HPDE6-E6E7 (cell line): ENCODE measurements at regions not wholly inside any gene's neighbourhood (a gene's known extent, or its start where the extent isn't known, plus 50 kb on each side); places are given as distances from the start of the nearest gene placed in this dataset.

Experiments used
- DNase-seq: peaks from one replicate; pipeline ENCODE4 v3.0.0; 2011; ENCODE audit warnings: missing footprints; ENCODE audit errors: extremely low spot score

- DNase-seq: no peak
Measured at GRCh38 chr4:125511715-125512114, 197.0 kb downstream of the FAT4 start.

- no peak for DNase-seq
Measured at GRCh38 chr4:125515016-125515415, 200.3 kb downstream of the FAT4 start.

GRCh38 chr4:125517831-125518230 lies 203.1 kb downstream of the FAT4 start:
- no peak for DNase-seq

GRCh38 chr4:125518281-125518680 lies 203.5 kb downstream of the FAT4 start:
- no peak for DNase-seq

- DNase-seq: no peak
Measured at GRCh38 chr4:125519371-125520146, 204.8 kb downstream of the FAT4 start.

- no peak for DNase-seq
Measured at GRCh38 chr4:125520258-125520990, 205.7 kb downstream of the FAT4 start.

GRCh38 chr4:125522588-125522987 lies 207.8 kb downstream of the FAT4 start:
- DNase-seq: no peak

- no peak for DNase-seq
Measured at GRCh38 chr4:125522992-125523391, 208.2 kb downstream of the FAT4 start.

GRCh38 chr4:125526420-125526819 lies 211.7 kb downstream of the FAT4 start:
- DNase-seq: no peak

GRCh38 chr4:125527681-125528080 lies 212.9 kb downstream of the FAT4 start:
- DNase-seq: no peak

GRCh38 chr4:125529071-125529470 lies 214.3 kb downstream of the FAT4 start:
- no peak for DNase-seq

GRCh38 chr4:125538670-125539069 lies 223.9 kb downstream of the FAT4 start:
- DNase-seq: no peak

GRCh38 chr4:125539691-125540090 lies 224.9 kb downstream of the FAT4 start:
- DNase-seq: no peak

GRCh38 chr4:125541836-125542385 lies 227.2 kb downstream of the FAT4 start:
- no peak for DNase-seq

GRCh38 chr4:125546272-125546671 lies 231.5 kb downstream of the FAT4 start:
- DNase-seq: no peak

- no peak for DNase-seq
Measured at GRCh38 chr4:125547836-125548235, 233.1 kb downstream of the FAT4 start.

- no peak for DNase-seq
Measured at GRCh38 chr4:125550769-125551168, 236.0 kb downstream of the FAT4 start.

GRCh38 chr4:125551466-125551865 lies 236.7 kb downstream of the FAT4 start:
- DNase-seq: no peak

- DNase-seq: no peak
Measured at GRCh38 chr4:125551967-125552366, 237.2 kb downstream of the FAT4 start.

GRCh38 chr4:125572601-125573000 lies 257.8 kb downstream of the FAT4 start:
- DNase-seq: no peak

- no peak for DNase-seq
Measured at GRCh38 chr4:125573368-125573767, 258.6 kb downstream of the FAT4 start.

GRCh38 chr4:125573786-125574185 lies 259.0 kb downstream of the FAT4 start:
- DNase-seq: no peak

GRCh38 chr4:125582302-125582701 lies 267.5 kb downstream of the FAT4 start:
- no peak for DNase-seq
